NCI-H345 (cell line): ENCODE measurements at regions not wholly inside any gene's neighbourhood (a gene's known extent, or its start where the extent isn't known, plus 50 kb on each side); places are given as distances from the start of the nearest gene placed in this dataset.

Experiments
- DNase-seq: peaks from one replicate; lab custom pipeline; 2025; lab: John Stamatoyannopoulos, UW

GRCh38 chr15:92304223-92304975 lies 89.3 kb upstream of the ST8SIA2 start:
- DNase-seq: no peak

- DNase-seq: peak; percentile 20
Measured at GRCh38 chr15:92305343-92305742, 88.3 kb upstream of the ST8SIA2 start.

GRCh38 chr15:92306663-92307062 lies 87.0 kb upstream of the ST8SIA2 start:
- DNase-seq: peak; percentile 8

GRCh38 chr15:92315144-92315543 lies 78.5 kb upstream of the ST8SIA2 start:
- DNase-seq: no peak

GRCh38 chr15:92315595-92316211 lies 78.0 kb upstream of the ST8SIA2 start:
- DNase-seq: no peak

- DNase-seq: no peak
Measured at GRCh38 chr15:92316586-92317295, 76.9 kb upstream of the ST8SIA2 start.

GRCh38 chr15:92320012-92320699 lies 73.5 kb upstream of the ST8SIA2 start:
- no peak for DNase-seq

- DNase-seq: no peak
Measured at GRCh38 chr15:92322566-92323355, 70.9 kb upstream of the ST8SIA2 start.

- DNase-seq: no peak
Measured at GRCh38 chr15:92323525-92323924, 70.2 kb upstream of the ST8SIA2 start.

- peak; percentile 18 for DNase-seq
Measured at GRCh38 chr15:92324101-92324963, 69.3 kb upstream of the ST8SIA2 start.

- DNase-seq: no peak
Measured at GRCh38 chr15:92326236-92326635, 67.4 kb upstream of the ST8SIA2 start.

- DNase-seq: no peak
Measured at GRCh38 chr15:92327033-92327432, 66.6 kb upstream of the ST8SIA2 start.

- DNase-seq: no peak
Measured at GRCh38 chr15:92328207-92328606, 65.5 kb upstream of the ST8SIA2 start.

- no peak for DNase-seq
Measured at GRCh38 chr15:92332125-92332899, 61.4 kb upstream of the ST8SIA2 start.

- DNase-seq: no peak
Measured at GRCh38 chr15:92333709-92334108, 60.0 kb upstream of the ST8SIA2 start.

- DNase-seq: no peak
Measured at GRCh38 chr15:92336419-92336987, 57.2 kb upstream of the ST8SIA2 start.

GRCh38 chr15:92339361-92339760 lies 54.3 kb upstream of the ST8SIA2 start:
- DNase-seq: no peak
